ENCODE measurements at regions not wholly inside any gene's neighbourhood (a gene's known extent, or its start where the extent isn't known, plus 50 kb on each side); places are given as distances from the start of the nearest gene placed in this dataset.

DNA sequence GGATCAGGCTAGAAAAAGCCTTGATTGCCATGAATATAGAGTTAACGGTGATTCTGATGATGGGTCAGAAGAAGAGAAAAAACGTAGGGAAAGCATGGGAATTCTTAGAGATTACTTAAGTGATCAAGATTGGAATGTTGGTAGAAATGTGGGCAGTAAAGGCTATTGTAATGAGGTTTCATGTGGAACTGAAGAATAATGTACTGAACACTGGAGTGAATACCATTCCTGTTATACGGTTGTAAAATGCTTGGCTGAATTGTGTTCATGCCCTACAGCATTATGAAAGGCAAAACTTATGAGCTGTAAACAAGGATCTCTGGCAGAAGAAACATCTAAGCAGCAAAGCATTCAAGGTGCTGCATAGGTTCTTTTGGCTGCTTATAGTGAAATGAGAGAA lies 414.1 kb upstream of the CBLB start:
- H3K27ac ChIP-seq (ENCODE audit: low read depth, low read length): no peak overlapping the region
- DNase-seq (ENCODE audit: low read depth, low spot score): no peak
- no peaks in the 10 kb centered on the region for H3K9me3 ChIP-seq (ENCODE audit: control insufficient read depth, insufficient read depth, low read length)
- H3K27me3 ChIP-seq (ENCODE audit: control insufficient read depth, insufficient read depth, low read length): no peaks in the 10 kb centered on the region
- TF ChIP-seq, protein P1, sequence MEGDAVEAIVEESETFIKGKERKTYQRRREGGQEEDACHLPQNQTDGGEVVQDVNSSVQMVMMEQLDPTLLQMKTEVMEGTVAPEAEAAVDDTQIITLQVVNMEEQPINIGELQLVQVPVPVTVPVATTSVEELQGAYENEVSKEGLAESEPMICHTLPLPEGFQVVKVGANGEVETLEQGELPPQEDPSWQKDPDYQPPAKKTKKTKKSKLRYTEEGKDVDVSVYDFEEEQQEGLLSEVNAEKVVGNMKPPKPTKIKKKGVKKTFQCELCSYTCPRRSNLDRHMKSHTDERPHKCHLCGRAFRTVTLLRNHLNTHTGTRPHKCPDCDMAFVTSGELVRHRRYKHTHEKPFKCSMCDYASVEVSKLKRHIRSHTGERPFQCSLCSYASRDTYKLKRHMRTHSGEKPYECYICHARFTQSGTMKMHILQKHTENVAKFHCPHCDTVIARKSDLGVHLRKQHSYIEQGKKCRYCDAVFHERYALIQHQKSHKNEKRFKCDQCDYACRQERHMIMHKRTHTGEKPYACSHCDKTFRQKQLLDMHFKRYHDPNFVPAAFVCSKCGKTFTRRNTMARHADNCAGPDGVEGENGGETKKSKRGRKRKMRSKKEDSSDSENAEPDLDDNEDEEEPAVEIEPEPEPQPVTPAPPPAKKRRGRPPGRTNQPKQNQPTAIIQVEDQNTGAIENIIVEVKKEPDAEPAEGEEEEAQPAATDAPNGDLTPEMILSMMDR (IDR thresholded peaks at IDR 0.05; ENCODE audit: low read depth, low read length): no peak
- no peak overlapping the region for H3K4me3 ChIP-seq (ENCODE audit: low read depth, low read length)
- CTCF ChIA-PET: no interaction called here
- POLR2A ChIA-PET: no interaction called here

DNA sequence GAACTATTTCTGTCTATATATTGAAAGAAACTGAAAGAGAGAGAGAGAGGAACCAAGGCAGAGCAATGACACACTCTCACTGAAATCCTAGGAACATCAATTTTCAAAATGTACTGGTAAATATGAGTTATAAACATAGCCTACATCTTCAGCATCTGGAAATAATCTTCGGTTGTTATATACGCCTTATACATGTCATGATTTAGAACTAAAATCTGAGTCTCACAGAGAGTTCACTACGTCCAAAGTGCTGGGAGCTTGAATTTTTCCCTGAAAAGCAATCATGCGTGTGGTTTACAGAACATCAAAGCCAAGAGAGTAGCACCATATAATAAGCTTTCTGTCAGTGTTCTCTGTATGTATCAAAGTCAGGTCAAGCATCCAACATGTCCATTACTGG lies 420.0 kb upstream of the CBLB start:
- DNase-seq (ENCODE audit: low read depth, low spot score): no peak
- Histone ChIP-seq H3K27me3 (ENCODE audit: control insufficient read depth, insufficient read depth, low read length) (no peaks in the 10 kb centered on the region), H3K4me3 (ENCODE audit: low read depth, low read length) (no peak overlapping the region), H3K27ac (ENCODE audit: low read depth, low read length) (no peak overlapping the region), H3K9me3 (ENCODE audit: control insufficient read depth, insufficient read depth, low read length) (no peaks in the 10 kb centered on the region)
- ChIA-PET POLR2A (no interaction called here), CTCF (no interaction called here)
- TF ChIP-seq, protein P1 (IDR thresholded peaks at IDR 0.05; ENCODE audit: low read depth, low read length): no peak

DNA sequence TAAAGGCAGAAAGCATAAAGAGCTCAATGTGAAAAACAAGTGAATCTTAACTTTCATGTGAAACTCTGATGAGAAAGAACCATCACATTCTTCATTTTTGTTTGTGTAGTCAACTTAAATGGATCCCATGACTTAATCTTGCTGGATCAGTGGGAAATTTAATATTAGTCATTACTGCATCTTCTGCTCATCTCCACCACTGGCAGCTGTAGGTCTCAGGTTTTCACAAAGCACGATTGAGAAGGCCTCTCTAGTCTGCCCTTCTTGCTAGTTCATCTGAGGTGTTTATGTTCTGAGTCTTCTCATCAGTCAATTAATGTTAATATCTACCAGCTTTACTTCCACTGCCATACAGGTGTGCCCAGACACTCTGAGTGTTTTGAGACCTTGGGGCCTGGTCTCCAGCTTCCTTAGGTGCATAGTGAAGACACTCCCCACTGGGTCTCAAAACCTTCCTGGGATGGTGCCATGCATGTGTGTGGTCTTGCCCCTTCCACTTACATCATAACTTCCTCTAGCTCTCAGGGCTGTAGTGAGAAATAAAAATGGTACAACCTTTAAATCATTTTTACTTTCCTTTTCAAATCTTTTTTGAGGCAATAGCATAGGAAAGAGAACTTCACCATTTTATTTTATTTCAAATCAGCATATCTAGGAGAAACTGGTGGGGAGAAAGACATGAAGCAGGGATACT lies 421.6 kb upstream of the CBLB start:
- TF ChIP-seq, protein P1 (IDR thresholded peaks at IDR 0.05; ENCODE audit: low read depth, low read length): no peak
- ChIA-PET CTCF (no interaction called here), POLR2A (no interaction called here)
- H3K4me3 ChIP-seq (ENCODE audit: low read depth, low read length): no peak overlapping the region
- no peak overlapping the region for H3K27ac ChIP-seq (ENCODE audit: low read depth, low read length)
- no peak for DNase-seq (ENCODE audit: low read depth, low spot score)
- H3K9me3 ChIP-seq (ENCODE audit: control insufficient read depth, insufficient read depth, low read length): no peaks in the 10 kb centered on the region
- H3K27me3 ChIP-seq (ENCODE audit: control insufficient read depth, insufficient read depth, low read length): no peaks in the 10 kb centered on the region

DNA sequence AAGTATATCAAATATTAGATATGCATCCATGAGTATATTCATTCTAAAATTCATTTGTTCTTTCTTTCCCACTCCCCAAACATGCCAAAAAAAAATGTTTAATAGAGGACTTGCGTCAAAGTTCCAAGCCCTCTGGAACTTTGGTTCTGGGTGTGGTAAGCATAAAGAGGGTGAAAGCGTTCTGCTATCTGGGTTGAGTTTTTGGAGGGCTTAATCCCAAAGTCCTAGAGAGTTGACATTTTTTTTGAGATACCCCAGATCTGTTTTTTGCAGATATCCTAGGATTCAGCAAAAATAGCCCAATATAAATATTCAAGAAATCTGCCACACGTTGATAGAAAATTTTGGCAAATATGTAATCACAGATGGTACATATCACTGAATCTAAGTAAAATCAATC lies 424.3 kb upstream of the CBLB start:
- POLR2A ChIA-PET: no interaction called here
- CTCF ChIA-PET: no interaction called here
- H3K9me3 ChIP-seq (ENCODE audit: control insufficient read depth, insufficient read depth, low read length): no peaks in the 10 kb centered on the region
- DNase-seq (ENCODE audit: low read depth, low spot score): no peak
- H3K27me3 ChIP-seq (ENCODE audit: control insufficient read depth, insufficient read depth, low read length): no peaks in the 10 kb centered on the region
- TF ChIP-seq, protein P1 (IDR thresholded peaks at IDR 0.05; ENCODE audit: low read depth, low read length): no peak
- no peak overlapping the region for H3K4me3 ChIP-seq (ENCODE audit: low read depth, low read length)
- no peak overlapping the region for H3K27ac ChIP-seq (ENCODE audit: low read depth, low read length)

DNA sequence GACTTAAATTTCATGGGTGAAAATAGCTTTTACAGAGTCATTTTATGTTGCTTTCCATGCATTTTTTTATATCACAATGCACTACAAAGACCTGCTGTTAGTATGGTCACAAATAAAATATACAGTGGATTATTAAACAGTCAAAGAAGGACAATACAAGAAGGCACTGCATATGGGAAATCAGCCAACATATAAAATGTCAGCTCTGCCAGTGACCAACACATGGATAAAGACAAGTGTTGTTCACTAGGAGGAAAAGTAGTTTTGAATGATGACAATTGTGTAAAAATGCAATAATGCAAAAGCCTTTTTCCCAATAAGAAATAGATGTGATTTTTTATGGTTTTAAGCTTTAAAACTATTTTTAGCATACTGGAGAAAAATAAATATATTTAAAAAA lies 425.3 kb upstream of the CBLB start:
- TF ChIP-seq, protein P1 (IDR thresholded peaks at IDR 0.05; ENCODE audit: low read depth, low read length): no peak
- Histone ChIP-seq H3K9me3 (ENCODE audit: control insufficient read depth, insufficient read depth, low read length) (no peaks in the 10 kb centered on the region), H3K27me3 (ENCODE audit: control insufficient read depth, insufficient read depth, low read length) (no peaks in the 10 kb centered on the region), H3K27ac (ENCODE audit: low read depth, low read length) (no peak overlapping the region), H3K4me3 (ENCODE audit: low read depth, low read length) (no peak overlapping the region)
- DNase-seq (ENCODE audit: low read depth, low spot score): no peak
- POLR2A ChIA-PET: interaction anchor here (0.7 kb wide), 1 partner anchor 30 kb away, joined by 3 read pairs; no protein-coding TSS in a partner anchor
- CTCF ChIA-PET: interaction anchor here (0.7 kb wide), 1 partner anchor 824 kb away, joined by 3 read pairs; no protein-coding TSS in a partner anchor
